ENCODE measurements at regions not wholly inside any gene's neighbourhood (a gene's known extent, or its start where the extent isn't known, plus 50 kb on each side); places are given as distances from the start of the nearest gene placed in this dataset.
A peak's percentile ranks its signal among the peaks of the same experiment; 100 is the strongest.

- Histone ChIP-seq H2BK12ac (ENCODE audit: low read depth, low read length) (no peak overlapping the region), H3K4ac (replicated peaks; ENCODE audit: insufficient read length, low read depth, low read length) (no peak overlapping the region), H3K79me1 (ENCODE audit: low read depth, low read length) (no peaks in the 10 kb centered on the region), H3K79me2 (ENCODE audit: control insufficient read depth in 1 of 2, insufficient read depth in 2 of 2, low read length in 2 of 2) (no peaks in the 10 kb centered on the region), H3K27me3 (replicated peaks in 1 of 4; ENCODE audit: control insufficient read depth in 3 of 4, extremely low read depth in 1 of 4, insufficient read depth in 3 of 4, low read length in 3 of 4) (no peaks in the 10 kb centered on the region), H2AK5ac (ENCODE audit: low read depth, low read length) (no peak overlapping the region), H3K56ac (replicated peaks; ENCODE audit: insufficient read length, low read depth, low read length) (no peak overlapping the region), H4K8ac (ENCODE audit: extremely low read depth, insufficient read depth, low read length) (peak overlapping the region; percentile 58; the same call in 1 of the 2 replicates), H3K4me1 (replicated peaks in 1 of 4; ENCODE audit: control insufficient read depth in 3 of 4, insufficient read depth in 4 of 4, low read length in 3 of 4) (no peaks in the 10 kb centered on the region), H2AFZ (ENCODE audit: low read length) (no peak overlapping the region), H4K91ac (replicated peaks; ENCODE audit: insufficient read length, low read length) (no peak overlapping the region), H3K9me3 (ENCODE audit: insufficient read depth in 2 of 2, low read depth in 1 of 2, low read length in 1 of 2) (peaks cover 0 to 4% of the 10 kb centered on the region in 2 experiments; a peak in 2 of 4 replicates), H2BK20ac (ENCODE audit: low read length) (no peak overlapping the region), H3K27ac (ENCODE audit: low read depth, low read length) (no peak overlapping the region), H4K5ac (ENCODE audit: insufficient read length, low read depth, low read length) (no peak overlapping the region), H3K14ac (ENCODE audit: insufficient read length) (no peak overlapping the region), H3K4me3 (ENCODE audit: extremely low read depth in 1 of 4, insufficient read depth in 2 of 4, low read depth in 3 of 4, low read length in 4 of 4) (no peak overlapping the region), H3K18ac (ENCODE audit: extremely low read depth, low read length) (no peak overlapping the region), H2BK5ac (ENCODE audit: low read depth, low read length) (no peak overlapping the region), H3K36me3 (ENCODE audit: control insufficient read depth in 2 of 4, insufficient read depth in 4 of 4, low read length in 3 of 4) (no peaks in the 10 kb centered on the region), H3K4me2 (ENCODE audit: insufficient read depth in 1 of 2, low read depth in 2 of 2, low read length in 2 of 2) (no peak overlapping the region), H2BK120ac (replicated peaks; ENCODE audit: low read depth, low read length) (no peak overlapping the region), H4K20me1 (replicated peaks in 1 of 2; ENCODE audit: control insufficient read depth in 1 of 2, insufficient read depth in 2 of 2, low read length in 2 of 2) (peaks cover 0 to 3% of the 10 kb centered on the region in 2 experiments), H2BK15ac (ENCODE audit: low read length) (no peak overlapping the region), H3K23ac (ENCODE audit: insufficient read length) (no peak overlapping the region), H3K23me2 (ENCODE audit: low read depth, low read length) (no peaks in the 10 kb centered on the region), H3K9ac (replicated peaks in 1 of 4; ENCODE audit: extremely low read depth in 1 of 4, low read depth in 3 of 4, low read length in 3 of 4) (no peak overlapping the region)
- WGBS, 2 experiments (ENCODE audit: extremely low coverage in 1 of 2, insufficient coverage in 1 of 2, insufficient read length in 1 of 2, insufficient replicate concordance in 2 of 2, low coverage in 1 of 2, low lambda C conversion rate in 2 of 2, missing lambda C conversion rate in 1 of 2): 87% methylated on average over 8 of the region's 8 CpGs; no CpG with 5 or more reads in 1 of the 2 experiments
- ChIA-PET CTCF (ENCODE audit: partially characterized antibody) (interaction anchor here (1.3 kb wide), 1 partner anchor 11 kb away, joined by 3 read pairs; no protein-coding TSS in a partner anchor), POLR2A (ENCODE audit: partially characterized antibody) (no interaction called here)
- FAIRE-seq (no peak), DNase-seq (ENCODE audit: low read depth in 1 of 2, low spot score in 2 of 2) (no peak)
- TF ChIP-seq SUZ12 (IDR thresholded peaks at IDR 0.05; ENCODE audit: low read length): no peak
- no peak for TF ChIP-seq TBP (IDR thresholded peaks at IDR 0.05; ENCODE audit: low read depth, low read length)
- TF ChIP-seq CHD2 (IDR thresholded peaks at IDR 0.05; ENCODE audit: low read length): no peak
- no peak for TF ChIP-seq GTF2F1 (IDR thresholded peaks at IDR 0.05; ENCODE audit: borderline replicate concordance, low read depth, low read length)
- no peak for TF ChIP-seq SP4 (IDR thresholded peaks at IDR 0.05; ENCODE audit: low read length)
- TF ChIP-seq, protein P1, sequence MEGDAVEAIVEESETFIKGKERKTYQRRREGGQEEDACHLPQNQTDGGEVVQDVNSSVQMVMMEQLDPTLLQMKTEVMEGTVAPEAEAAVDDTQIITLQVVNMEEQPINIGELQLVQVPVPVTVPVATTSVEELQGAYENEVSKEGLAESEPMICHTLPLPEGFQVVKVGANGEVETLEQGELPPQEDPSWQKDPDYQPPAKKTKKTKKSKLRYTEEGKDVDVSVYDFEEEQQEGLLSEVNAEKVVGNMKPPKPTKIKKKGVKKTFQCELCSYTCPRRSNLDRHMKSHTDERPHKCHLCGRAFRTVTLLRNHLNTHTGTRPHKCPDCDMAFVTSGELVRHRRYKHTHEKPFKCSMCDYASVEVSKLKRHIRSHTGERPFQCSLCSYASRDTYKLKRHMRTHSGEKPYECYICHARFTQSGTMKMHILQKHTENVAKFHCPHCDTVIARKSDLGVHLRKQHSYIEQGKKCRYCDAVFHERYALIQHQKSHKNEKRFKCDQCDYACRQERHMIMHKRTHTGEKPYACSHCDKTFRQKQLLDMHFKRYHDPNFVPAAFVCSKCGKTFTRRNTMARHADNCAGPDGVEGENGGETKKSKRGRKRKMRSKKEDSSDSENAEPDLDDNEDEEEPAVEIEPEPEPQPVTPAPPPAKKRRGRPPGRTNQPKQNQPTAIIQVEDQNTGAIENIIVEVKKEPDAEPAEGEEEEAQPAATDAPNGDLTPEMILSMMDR (IDR thresholded peaks at IDR 0.05; ENCODE audit: control extremely low read depth in 1 of 3, insufficient read depth in 1 of 3, low read depth in 1 of 3, low read length in 3 of 3): peak in 2 of 3 experiments; percentile 19 to 27; a peak in 2 of 4 replicates
- TF ChIP-seq ZNF274 (IDR thresholded peaks at IDR 0.05; ENCODE audit: borderline replicate concordance, extremely low read depth, low read length): no peak
- TF ChIP-seq KDM5A (IDR thresholded peaks at IDR 0.05; ENCODE audit: low read length): no peak
These were observed 96.2 kb downstream of the FGF9 start for GRCh38 chr13:21767032-21767431.
